ENCODE measurements at regions not wholly inside any gene's neighbourhood (a gene's known extent, or its start where the extent isn't known, plus 50 kb on each side); places are given as distances from the start of the nearest gene placed in this dataset.

GRCh38 chr6:16078064-16078463 lies 50.8 kb upstream of the MYLIP start:
- DNase-seq = no peak

- no peak for DNase-seq
These were observed 59.2 kb upstream of the MYLIP start for GRCh38 chr6:16069671-16070070.

- no peak for DNase-seq
These were observed 59.7 kb upstream of the MYLIP start for GRCh38 chr6:16069222-16069621.

- DNase-seq = no peak
These were observed 61.3 kb upstream of the MYLIP start for GRCh38 chr6:16067568-16067967.

GRCh38 chr6:16064671-16065072 lies 64.2 kb upstream of the MYLIP start:
- DNase-seq = no peak

- DNase-seq = no peak
These were observed 65.3 kb upstream of the MYLIP start for GRCh38 chr6:16063580-16063979.

- DNase-seq = peak; percentile 43
These were observed 67.1 kb upstream of the MYLIP start for GRCh38 chr6:16061818-16062217.

- no peak for DNase-seq
These were observed 68.8 kb upstream of the MYLIP start for GRCh38 chr6:16060039-16060438.

GRCh38 chr6:16059496-16059895 lies 69.4 kb upstream of the MYLIP start:
- DNase-seq = no peak

- no peak for DNase-seq
These were observed 69.9 kb upstream of the MYLIP start for GRCh38 chr6:16058929-16059345.

- peak; percentile 4 for DNase-seq
These were observed 70.5 kb upstream of the MYLIP start for GRCh38 chr6:16058201-16058928.

GRCh38 chr6:16057446-16057845 lies 71.4 kb upstream of the MYLIP start:
- peak; percentile 17 for DNase-seq

GRCh38 chr6:16056263-16056870 lies 72.5 kb upstream of the MYLIP start:
- peak; percentile 10 for DNase-seq

GRCh38 chr6:16055852-16056251 lies 73.0 kb upstream of the MYLIP start:
- no peak for DNase-seq

- DNase-seq = peak; percentile 72
These were observed 79.7 kb upstream of the MYLIP start for GRCh38 chr6:16049168-16049567.

- DNase-seq = no peak
These were observed 80.7 kb upstream of the MYLIP start for GRCh38 chr6:16048221-16048620.

- DNase-seq = no peak
These were observed 81.4 kb upstream of the MYLIP start for GRCh38 chr6:16047435-16047990.

- DNase-seq = peak; percentile 28
These were observed 83.6 kb upstream of the MYLIP start for GRCh38 chr6:16045238-16045637.

- no peak for DNase-seq
These were observed 84.7 kb upstream of the MYLIP start for GRCh38 chr6:16044211-16044643.

GRCh38 chr6:16043171-16044135 lies 85.4 kb upstream of the MYLIP start:
- DNase-seq = no peak

- DNase-seq = no peak
These were observed 86.1 kb upstream of the MYLIP start for GRCh38 chr6:16042751-16043150.

- no peak for DNase-seq
These were observed 87.6 kb upstream of the MYLIP start for GRCh38 chr6:16041327-16041726.

GRCh38 chr6:16040628-16040974 lies 88.3 kb upstream of the MYLIP start:
- no peak for DNase-seq
